ENCODE measurements at regions not wholly inside any gene's neighbourhood (a gene's known extent, or its start where the extent isn't known, plus 50 kb on each side); places are given as distances from the start of the nearest gene placed in this dataset.

GRCh38 chr5:88384886-88385285 lies 116.2 kb upstream of the TMEM161B start:
- H3K27me3 ChIP-seq: no peaks in the 10 kb centered on the region
- no peaks in the 10 kb centered on the region for H3K4me1 ChIP-seq
- H3K27ac ChIP-seq: no peak overlapping the region
- H3K36me3 ChIP-seq: no peaks in the 10 kb centered on the region
- no peak for DNase-seq
- H3K9me3 ChIP-seq: no peaks in the 10 kb centered on the region
- no peak for TF ChIP-seq CTCF (IDR thresholded peaks at IDR 0.05)
- TF ChIP-seq POLR2A (IDR thresholded peaks at IDR 0.05): no peak
- WGBS, 2 donors: 78 to 79% methylated on average over 4 of the region's 4 CpGs
- intact Hi-C loops (cut with DNase I): no loop called here
- H3K4me3 ChIP-seq (replicated peaks in 1 of 3): no peak overlapping the region

DNA sequence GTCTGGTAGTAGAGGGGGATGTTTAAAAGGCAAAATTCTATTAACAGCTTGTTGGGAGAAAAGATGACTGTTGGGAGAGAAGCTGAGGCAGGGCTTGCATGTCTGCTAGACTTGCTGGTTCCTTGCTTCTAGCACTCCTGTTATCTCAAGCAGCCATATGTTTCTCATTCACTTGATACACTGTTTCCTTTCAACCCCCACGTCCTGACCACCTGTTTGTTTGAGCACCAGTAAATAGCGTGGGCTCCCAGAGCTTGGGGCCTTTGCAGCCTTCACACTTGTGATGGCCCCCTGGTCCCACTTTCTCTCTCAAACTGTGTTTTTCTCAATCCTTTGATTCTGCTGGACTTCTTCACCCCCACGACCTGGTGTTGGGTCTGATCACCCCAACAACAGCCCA lies 111.7 kb upstream of the TMEM161B start:
- TF ChIP-seq POLR2A (IDR thresholded peaks at IDR 0.05) (no peak), CTCF (IDR thresholded peaks at IDR 0.05) (no peak)
- no peaks in the 10 kb centered on the region for H3K9me3 ChIP-seq
- no peak overlapping the region for H3K27ac ChIP-seq
- no peak for DNase-seq
- no peak overlapping the region for H3K4me3 ChIP-seq (replicated peaks in 1 of 3)
- H3K27me3 ChIP-seq: no peaks in the 10 kb centered on the region
- intact Hi-C loops (cut with DNase I): no loop called here
- 72 to 77% methylated on average over 3 of the region's 3 CpGs for WGBS, 2 donors
- no peaks in the 10 kb centered on the region for H3K36me3 ChIP-seq
- no peaks in the 10 kb centered on the region for H3K4me1 ChIP-seq

DNA sequence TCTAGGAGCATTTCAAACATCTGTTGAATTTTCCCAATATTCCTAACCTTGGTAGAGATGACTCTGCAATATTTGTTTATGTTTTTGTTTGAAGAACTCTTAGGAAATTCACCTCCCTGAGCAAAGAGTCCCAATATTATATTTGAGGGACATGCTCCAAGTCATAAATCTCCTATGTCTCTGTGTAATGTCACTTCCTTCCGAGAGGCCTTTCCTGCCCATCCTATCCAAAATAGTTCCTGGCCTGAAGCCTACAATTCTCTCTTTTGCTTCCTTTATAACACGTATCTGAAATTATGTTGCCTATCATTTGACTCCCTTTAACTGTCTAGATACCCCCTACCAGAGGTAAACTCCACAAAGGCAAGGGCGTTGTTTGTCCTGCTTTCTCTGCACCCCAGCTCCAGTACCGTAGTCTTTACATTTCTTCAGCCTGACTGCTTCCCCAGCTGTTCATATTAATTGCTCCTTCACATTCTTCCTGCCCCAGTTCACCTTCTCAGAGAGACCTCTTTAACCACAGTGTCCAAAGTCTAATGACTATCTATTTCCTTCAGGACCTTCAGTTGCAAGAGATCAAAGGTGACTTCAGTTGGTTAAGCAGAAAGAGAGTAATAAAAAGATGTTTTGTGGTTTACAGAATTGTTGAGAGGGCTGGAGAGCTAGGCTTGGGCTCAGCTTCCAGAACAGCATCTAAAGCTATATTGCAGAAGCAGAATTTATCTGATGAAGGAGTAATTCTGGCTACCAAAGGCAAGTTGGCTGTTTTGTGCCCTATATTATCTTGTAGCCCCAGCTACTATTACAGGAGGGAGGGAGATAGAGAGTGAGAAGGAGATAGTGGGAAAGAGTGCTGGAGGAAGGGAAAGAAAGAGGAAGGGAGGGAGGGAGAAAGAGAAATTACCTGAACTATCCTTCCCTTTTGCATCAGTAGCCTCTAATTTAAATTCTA lies 109.3 kb upstream of the TMEM161B start:
- Histone ChIP-seq H3K4me3 (replicated peaks in 1 of 3) (no peak overlapping the region), H3K27me3 (no peaks in the 10 kb centered on the region), H3K4me1 (no peaks in the 10 kb centered on the region), H3K36me3 (no peaks in the 10 kb centered on the region), H3K27ac (no peak overlapping the region), H3K9me3 (no peaks in the 10 kb centered on the region)
- WGBS, 2 donors: 58% methylated on average over 4 of the region's 4 CpGs
- no peak for TF ChIP-seq POLR2A (IDR thresholded peaks at IDR 0.05)
- no peak for TF ChIP-seq CTCF (IDR thresholded peaks at IDR 0.05)
- no peak for DNase-seq
- intact Hi-C loops (cut with DNase I): no loop called here

DNA sequence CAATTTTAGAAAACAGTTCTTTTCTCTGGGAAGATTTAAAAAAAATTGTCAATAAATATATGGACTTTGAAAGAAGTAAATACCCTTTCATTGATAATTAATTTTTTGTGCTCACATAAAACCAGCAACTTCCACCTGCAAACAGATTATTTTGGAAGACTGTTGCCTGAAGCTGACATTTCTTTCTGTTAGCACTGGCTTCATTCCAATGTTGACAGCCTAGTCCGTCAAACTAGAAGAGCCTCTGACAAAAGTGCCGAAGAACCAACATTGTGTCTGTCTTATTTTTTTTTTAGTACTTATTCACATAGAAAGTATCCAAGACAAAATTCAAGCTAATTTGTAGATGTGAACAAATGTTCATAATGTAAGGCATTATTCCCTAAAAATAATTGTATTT lies 108.6 kb upstream of the TMEM161B start:
- no peak for TF ChIP-seq POLR2A (IDR thresholded peaks at IDR 0.05)
- TF ChIP-seq CTCF (IDR thresholded peaks at IDR 0.05): no peak
- WGBS, 2 donors: 40 to 43% methylated on average over 2 of the region's 2 CpGs
- Histone ChIP-seq H3K9me3 (no peaks in the 10 kb centered on the region), H3K36me3 (no peaks in the 10 kb centered on the region), H3K27me3 (no peaks in the 10 kb centered on the region), H3K4me1 (no peaks in the 10 kb centered on the region), H3K4me3 (replicated peaks in 1 of 3) (no peak overlapping the region), H3K27ac (no peak overlapping the region)
- no peak for DNase-seq
- intact Hi-C loops (cut with DNase I): no loop called here

GRCh38 chr5:88376728-88377127 lies 108.1 kb upstream of the TMEM161B start:
- TF ChIP-seq CTCF (IDR thresholded peaks at IDR 0.05): no peak
- DNase-seq: no peak
- intact Hi-C loops (cut with DNase I): no loop called here
- H3K27me3 ChIP-seq: no peaks in the 10 kb centered on the region
- H3K4me1 ChIP-seq: no peaks in the 10 kb centered on the region
- H3K27ac ChIP-seq: no peak overlapping the region
- 92 to 95% methylated on average over 5 of the region's 5 CpGs for WGBS, 2 donors
- H3K36me3 ChIP-seq: no peaks in the 10 kb centered on the region
- no peak overlapping the region for H3K4me3 ChIP-seq (replicated peaks in 1 of 3)
- no peaks in the 10 kb centered on the region for H3K9me3 ChIP-seq

Measured in thyroid gland (tissue), 4 donors.